ENCODE measurements at regions not wholly inside any gene's neighbourhood (a gene's known extent, or its start where the extent isn't known, plus 50 kb on each side); places are given as distances from the start of the nearest gene placed in this dataset.

GRCh38 chr14:95023115-95023514, 134.2 kb downstream of the DICER1 start:
- TF ChIP-seq ZZZ3 (IDR thresholded peaks at IDR 0.05; ENCODE audit: control insufficient read depth, insufficient read length, low read depth) (no peak), CHD2 (IDR thresholded peaks at IDR 0.05; ENCODE audit: borderline replicate concordance, low read depth, low read length) (no peak), PAX5 (IDR thresholded peaks at IDR 0.05; ENCODE audit: borderline replicate concordance, low read depth, low read length) (no peak), JUND (IDR thresholded peaks at IDR 0.05; ENCODE audit: low read depth, low read length) (no peak), MAX (IDR thresholded peaks at IDR 0.05; ENCODE audit: low read depth, low read length) (no peak), CREM (IDR thresholded peaks at IDR 0.05; ENCODE audit: low read depth) (no peak), SPI1 (IDR thresholded peaks at IDR 0.05; ENCODE audit: borderline replicate concordance, insufficient read depth, low read depth, low read length) (no peak), POLR2A (IDR thresholded peaks at IDR 0.05; ENCODE audit: low read depth, low read length) (no peak), POLR2AphosphoS5 (IDR thresholded peaks at IDR 0.05; ENCODE audit: low read length) (no peak), RBBP5 (conservative IDR thresholded peaks at IDR 0.05) (no peak), REST (IDR thresholded peaks at IDR 0.05; ENCODE audit: low read depth, low read length) (no peak), BACH1 (IDR thresholded peaks at IDR 0.05; ENCODE audit: borderline replicate concordance) (no peak), ZNF274 (IDR thresholded peaks at IDR 0.05; ENCODE audit: insufficient read depth, insufficient read length) (no peak), ESRRA (IDR thresholded peaks at IDR 0.05; ENCODE audit: low read length) (no peak)

Measured in GM12878 (cell line).